ENCODE measurements at regions not wholly inside any gene's neighbourhood (a gene's known extent, or its start where the extent isn't known, plus 50 kb on each side); places are given as distances from the start of the nearest gene placed in this dataset.

DNA sequence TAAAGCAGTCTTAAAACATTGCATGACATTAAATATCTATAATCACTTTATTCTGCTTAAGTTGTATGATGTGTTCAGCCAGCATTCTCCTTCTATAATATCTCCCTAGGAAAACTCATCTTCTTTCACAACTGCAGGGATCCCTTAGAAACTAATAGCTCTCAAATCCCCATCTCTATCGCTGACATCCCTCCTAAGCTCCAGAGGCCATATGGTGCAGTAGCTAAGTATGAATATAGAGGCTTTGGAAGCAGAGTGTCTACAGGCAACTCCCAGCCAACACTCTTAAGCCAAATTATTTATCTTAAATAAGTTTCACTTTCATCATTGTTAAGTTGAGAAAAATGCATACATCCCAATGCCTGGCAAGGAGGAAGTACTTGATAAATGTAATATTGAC, 349.5 kb upstream of the MIR17HG start:
- TF ChIP-seq, protein P1, sequence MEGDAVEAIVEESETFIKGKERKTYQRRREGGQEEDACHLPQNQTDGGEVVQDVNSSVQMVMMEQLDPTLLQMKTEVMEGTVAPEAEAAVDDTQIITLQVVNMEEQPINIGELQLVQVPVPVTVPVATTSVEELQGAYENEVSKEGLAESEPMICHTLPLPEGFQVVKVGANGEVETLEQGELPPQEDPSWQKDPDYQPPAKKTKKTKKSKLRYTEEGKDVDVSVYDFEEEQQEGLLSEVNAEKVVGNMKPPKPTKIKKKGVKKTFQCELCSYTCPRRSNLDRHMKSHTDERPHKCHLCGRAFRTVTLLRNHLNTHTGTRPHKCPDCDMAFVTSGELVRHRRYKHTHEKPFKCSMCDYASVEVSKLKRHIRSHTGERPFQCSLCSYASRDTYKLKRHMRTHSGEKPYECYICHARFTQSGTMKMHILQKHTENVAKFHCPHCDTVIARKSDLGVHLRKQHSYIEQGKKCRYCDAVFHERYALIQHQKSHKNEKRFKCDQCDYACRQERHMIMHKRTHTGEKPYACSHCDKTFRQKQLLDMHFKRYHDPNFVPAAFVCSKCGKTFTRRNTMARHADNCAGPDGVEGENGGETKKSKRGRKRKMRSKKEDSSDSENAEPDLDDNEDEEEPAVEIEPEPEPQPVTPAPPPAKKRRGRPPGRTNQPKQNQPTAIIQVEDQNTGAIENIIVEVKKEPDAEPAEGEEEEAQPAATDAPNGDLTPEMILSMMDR (IDR thresholded peaks at IDR 0.05): no peak
- TF ChIP-seq POLR2A (IDR thresholded peaks at IDR 0.05): no peak

All from ovary (tissue), 3 donors.